SK-N-MC (cell line): ENCODE measurements at regions not wholly inside any gene's neighbourhood (a gene's known extent, or its start where the extent isn't known, plus 50 kb on each side); places are given as distances from the start of the nearest gene placed in this dataset.

Experiments
- EZH2 ChIP-seq: fragments of 200-600 bp; sonication (generic); IDR thresholded peaks from one replicate; pipeline ENCODE4 v1.6.1; 2017; ENCODE audit warnings: antibody characterized with exemption
- POLR2AphosphoS5 ChIP-seq: IDR thresholded peaks from 2 replicates; pipeline ENCODE4 v1.6.1; 2012; ENCODE audit warnings: mild to moderate bottlenecking, low read depth, low read length, borderline replicate concordance

- TF ChIP-seq POLR2AphosphoS5 (no peak), EZH2 (no peak)
These were observed 172.6 kb upstream of the PIEZO2 start for GRCh38 chr18:11322006-11322405.
